Stimulated activated CD8-positive, alpha-beta memory T cell treated with anti-CD3 and anti-CD28 coated beads, Interleukin-15, amount 100 ng/mL, for 24 hours (primary cell): ENCODE measurements at regions not wholly inside any gene's neighbourhood (a gene's known extent, or its start where the extent isn't known, plus 50 kb on each side); places are given as distances from the start of the nearest gene placed in this dataset.

ENCODE experiments used
- DNase-seq: peaks from one replicate; pipeline ENCODE4 v3.0.0-alpha.2; 2020; ENCODE audit warnings: low read depth

GRCh38 chr5:175107865-175108264 lies 336.1 kb downstream of the DRD1 start:
- DNase-seq = no peak

GRCh38 chr5:175107028-175107588 lies 336.9 kb downstream of the DRD1 start:
- no peak for DNase-seq

GRCh38 chr5:175104677-175105076 lies 339.3 kb downstream of the DRD1 start:
- DNase-seq = no peak

GRCh38 chr5:175103746-175104145 lies 340.2 kb downstream of the DRD1 start:
- DNase-seq = no peak

GRCh38 chr5:175102717-175103116 lies 341.3 kb downstream of the DRD1 start:
- no peak for DNase-seq

- DNase-seq = no peak
These were observed 345.7 kb downstream of the DRD1 start for GRCh38 chr5:175098301-175098700.

GRCh38 chr5:175096469-175097165 lies 347.4 kb downstream of the DRD1 start:
- DNase-seq = no peak

- DNase-seq = no peak
These were observed 349.5 kb downstream of the DRD1 start for GRCh38 chr5:175094461-175094860.

GRCh38 chr5:175092691-175093090 lies 351.3 kb downstream of the DRD1 start:
- no peak for DNase-seq

GRCh38 chr5:175088963-175089362 lies 355.0 kb downstream of the DRD1 start:
- no peak for DNase-seq

- DNase-seq = no peak
These were observed 358.6 kb downstream of the MSX2 start for GRCh38 chr5:175082866-175083590.

GRCh38 chr5:175082346-175082745 lies 358.0 kb downstream of the MSX2 start:
- DNase-seq = no peak

- no peak for DNase-seq
These were observed 355.3 kb downstream of the MSX2 start for GRCh38 chr5:175079707-175080106.

- no peak for DNase-seq
These were observed 345.9 kb downstream of the MSX2 start for GRCh38 chr5:175070283-175070682.

GRCh38 chr5:175060257-175060656 lies 335.9 kb downstream of the MSX2 start:
- DNase-seq = no peak

- DNase-seq = no peak
These were observed 335.4 kb downstream of the MSX2 start for GRCh38 chr5:175059687-175060211.

- no peak for DNase-seq
These were observed 332.4 kb downstream of the MSX2 start for GRCh38 chr5:175056831-175057230.

- no peak for DNase-seq
These were observed 329.9 kb downstream of the MSX2 start for GRCh38 chr5:175054243-175054642.

- DNase-seq = no peak
These were observed 328.0 kb downstream of the MSX2 start for GRCh38 chr5:175052351-175052750.

GRCh38 chr5:175047048-175047447 lies 322.7 kb downstream of the MSX2 start:
- no peak for DNase-seq

GRCh38 chr5:175045820-175046219 lies 321.4 kb downstream of the MSX2 start:
- DNase-seq = no peak

GRCh38 chr5:175037820-175038219 lies 313.4 kb downstream of the MSX2 start:
- DNase-seq = no peak

- no peak for DNase-seq
These were observed 311.6 kb downstream of the MSX2 start for GRCh38 chr5:175035882-175036533.
